Inferior parietal cortex (tissue), 1 donor: ENCODE measurements at regions not wholly inside any gene's neighbourhood (a gene's known extent, or its start where the extent isn't known, plus 50 kb on each side); places are given as distances from the start of the nearest gene placed in this dataset.

ENCODE experiments used
- DNase-seq: peaks from one replicate; pipeline ENCODE4 v3.0.0-alpha.2; 2016; ENCODE audit errors: extremely low spot score

DNA sequence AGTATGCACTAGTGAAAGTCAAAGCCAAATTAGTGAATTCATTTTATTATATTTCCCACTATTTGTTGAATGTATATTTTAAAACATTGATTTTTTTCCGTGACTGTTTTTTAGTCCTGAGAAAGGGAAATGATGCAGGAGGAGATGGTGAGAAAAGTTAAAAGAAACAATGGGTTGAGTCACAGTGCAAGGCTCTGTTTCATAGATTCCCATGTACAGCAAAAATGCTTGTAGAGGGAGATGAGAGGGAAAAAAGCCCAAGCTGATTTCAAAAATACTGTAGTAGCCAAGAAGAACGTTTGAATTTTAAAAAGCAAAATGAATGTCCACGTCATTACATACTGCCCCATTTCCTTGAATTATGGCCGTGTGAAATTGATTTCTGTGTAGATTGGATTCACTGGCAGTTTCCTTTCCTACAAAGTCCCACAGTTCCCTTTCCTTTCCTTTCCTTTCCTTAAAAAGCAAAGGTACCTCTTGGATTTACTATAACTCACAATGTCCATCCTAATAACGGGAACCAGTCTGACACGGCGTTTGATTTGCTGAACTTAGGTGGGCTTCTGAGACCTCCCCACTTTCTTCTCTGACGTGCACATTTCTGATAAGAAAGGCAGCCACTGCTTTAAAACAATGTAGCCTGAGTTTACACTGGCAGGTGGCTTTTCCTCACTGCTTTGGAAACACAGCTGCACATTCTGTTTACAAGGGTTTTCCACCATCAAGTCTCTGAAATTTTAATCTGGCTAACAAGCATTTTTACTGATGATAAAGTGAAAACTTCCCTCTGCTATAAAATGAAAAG is 63.7 kb downstream of the SPCS3 start:
- no peak for DNase-seq

DNA sequence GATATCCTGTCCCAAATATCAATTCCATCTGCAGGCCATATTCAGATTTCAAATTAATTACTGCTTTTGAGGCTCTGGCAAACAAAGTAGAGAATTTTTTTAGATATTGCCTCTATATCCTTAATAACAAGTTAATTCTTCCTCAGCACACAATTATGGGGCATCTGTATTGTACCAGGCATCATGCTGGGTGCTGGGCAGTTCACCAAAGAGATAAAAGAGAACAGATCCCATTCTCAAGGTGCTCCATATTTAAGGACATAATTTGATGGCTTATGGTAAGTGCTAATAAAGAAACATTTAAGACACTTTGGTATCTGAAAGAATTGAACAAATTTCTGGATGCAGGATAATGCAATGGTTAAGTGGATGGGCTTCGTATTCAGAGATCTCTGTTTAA is 65.8 kb downstream of the SPCS3 start:
- no peak for DNase-seq

DNA sequence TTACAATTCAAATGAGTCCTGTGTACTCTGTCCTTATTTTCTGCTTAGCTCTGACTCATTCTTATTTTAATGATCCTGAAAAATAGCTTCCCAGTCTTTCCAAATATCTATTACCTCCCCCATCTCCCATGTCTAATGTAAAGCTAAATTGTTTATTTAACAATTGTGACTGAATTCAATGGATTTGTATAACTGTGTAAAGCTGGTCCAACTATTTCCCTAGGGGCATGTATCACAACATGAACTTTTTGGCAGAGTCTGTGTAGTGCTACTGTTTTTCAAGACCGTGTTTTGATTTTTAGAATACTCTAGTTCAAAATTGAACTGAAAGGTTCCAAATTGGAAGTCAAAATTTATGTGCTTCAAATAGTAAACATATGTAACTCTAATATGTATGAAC is 67.8 kb downstream of the SPCS3 start:
- DNase-seq = no peak

DNA sequence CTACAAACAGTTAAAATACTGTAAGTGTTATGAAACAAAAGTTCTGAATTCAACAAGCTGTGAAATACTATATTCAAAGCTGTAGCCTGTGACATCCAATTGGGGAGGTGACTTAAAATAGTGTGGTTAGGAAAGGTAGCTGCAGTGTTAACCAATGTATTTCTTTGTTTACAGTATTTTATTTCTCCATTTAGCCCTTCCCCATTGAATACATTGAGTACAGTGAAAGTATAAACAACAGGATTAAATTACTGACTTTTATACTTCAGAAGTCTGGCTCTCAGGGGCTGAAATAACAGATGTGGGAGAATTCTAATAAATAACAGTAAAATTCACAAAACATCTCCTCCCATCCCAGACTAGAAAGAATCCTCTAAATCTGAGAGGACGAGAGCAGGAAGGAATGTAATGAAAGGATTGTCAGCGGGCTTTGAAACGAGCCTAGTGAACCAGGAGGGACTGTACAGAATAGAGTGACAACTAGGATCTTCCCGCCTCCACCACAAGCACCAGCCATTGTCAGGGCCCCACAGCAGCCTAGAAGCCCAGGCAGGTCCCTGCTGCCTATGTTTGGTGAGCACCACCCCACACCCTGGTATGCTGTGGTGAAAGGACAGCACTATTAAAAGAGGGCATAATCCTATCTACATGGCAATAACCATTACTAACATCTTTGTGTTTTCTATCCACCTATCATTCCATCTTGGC is 73.7 kb downstream of the SPCS3 start:
- no peak for DNase-seq

DNA sequence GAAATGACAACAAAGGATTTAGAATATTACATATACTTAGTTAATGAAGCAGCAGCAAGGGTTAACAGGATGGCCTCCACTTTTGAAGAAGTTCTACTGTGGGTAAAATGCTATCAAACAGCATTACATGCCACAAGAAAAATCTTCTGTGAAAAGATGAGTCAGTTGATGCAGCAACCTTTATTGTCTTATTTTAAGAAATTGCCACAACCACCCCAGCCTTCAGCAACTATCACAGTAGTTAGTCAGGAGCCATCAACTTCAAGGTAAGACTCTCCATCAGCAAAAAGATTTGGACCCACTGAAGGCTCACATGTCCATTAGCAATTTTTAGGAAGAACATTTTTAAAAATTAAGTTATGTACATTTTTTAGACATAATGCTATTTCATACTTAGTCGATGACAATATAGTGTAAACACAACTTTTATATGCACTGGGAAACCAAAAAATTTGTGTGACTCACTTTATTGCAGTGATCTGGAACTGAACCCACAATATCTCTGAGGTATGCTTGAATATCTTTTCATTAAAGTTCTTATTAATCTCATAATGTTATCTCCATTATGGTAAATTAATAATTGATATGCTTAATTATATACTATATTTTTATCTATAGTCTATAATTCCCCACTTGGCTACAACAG is 81.2 kb downstream of the SPCS3 start:
- DNase-seq = no peak

DNA sequence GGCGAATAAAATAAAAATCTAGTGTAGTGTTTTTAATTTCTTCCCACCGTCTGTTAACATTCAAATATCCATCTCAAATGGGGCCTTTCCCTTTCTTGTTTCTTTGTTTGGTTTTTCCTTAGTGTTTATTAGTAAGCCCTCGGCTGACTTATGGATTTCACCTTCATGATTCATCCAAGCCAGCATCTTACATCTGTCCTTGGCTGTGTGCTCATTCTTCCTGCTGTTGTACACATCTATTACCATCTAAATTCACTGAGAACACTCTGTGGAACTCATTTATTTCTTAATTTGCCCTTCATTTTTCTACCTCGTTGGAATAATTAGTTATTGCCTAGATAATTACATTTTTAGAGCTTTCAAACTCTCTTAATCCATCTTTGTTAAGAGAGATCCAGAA is 84.9 kb downstream of the SPCS3 start:
- DNase-seq = no peak

DNA sequence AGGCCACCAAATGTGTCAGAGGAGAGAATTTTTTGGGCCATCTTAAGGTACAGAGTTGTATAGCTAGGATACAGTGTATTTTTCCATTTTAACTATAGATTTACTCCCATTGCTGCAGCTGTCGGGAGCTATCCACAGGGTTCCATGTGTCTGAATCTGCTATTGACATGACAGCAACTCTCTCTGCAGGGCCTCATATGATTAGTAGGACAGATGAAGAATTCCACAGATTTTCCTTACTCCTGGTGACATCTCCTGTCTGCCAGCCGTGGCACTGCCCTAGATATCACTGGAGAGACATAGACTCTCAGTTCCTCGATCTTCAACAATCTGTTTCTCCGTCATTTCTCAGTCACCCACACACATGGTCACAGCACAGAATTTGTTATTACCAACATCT is 86.5 kb downstream of the SPCS3 start:
- DNase-seq = no peak

DNA sequence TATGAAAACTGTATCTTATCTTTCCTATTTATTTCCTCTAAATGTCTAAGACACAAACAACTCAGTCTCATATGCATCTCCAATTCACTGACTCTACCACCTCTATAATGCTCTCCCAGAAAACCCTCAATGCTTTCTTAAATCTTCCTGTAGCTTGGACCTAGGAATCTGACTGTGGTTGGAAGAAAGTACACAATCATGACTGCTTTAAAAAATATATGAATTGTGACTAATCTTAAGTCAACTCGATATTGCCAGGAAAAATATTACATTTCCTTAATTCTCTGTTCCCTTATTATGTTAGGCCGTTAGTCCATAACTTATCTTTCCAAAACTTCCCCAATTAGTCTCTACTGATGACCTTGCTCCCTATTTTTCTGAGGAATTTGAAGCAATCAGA is 87.0 kb downstream of the SPCS3 start:
- DNase-seq = no peak

DNA sequence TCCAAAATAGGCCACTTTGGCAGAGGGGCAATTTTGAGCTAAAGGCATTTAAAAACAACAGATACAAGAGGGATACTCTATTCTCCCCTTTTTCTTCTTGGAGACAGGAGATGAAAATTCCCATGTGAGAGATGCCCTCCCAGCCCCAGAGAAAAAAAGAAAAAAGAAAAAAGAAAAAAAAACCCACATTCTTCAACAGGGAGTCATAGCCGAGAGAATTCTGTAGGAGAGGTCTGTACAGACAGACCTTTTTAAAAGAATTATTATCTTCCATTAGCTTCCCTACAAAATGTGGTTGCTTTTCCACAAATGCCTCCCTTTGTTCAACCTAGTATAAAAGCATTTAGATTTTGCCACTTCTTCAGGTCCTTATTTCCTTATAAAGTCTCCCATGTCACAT is 89.9 kb downstream of the SPCS3 start:
- no peak for DNase-seq

DNA sequence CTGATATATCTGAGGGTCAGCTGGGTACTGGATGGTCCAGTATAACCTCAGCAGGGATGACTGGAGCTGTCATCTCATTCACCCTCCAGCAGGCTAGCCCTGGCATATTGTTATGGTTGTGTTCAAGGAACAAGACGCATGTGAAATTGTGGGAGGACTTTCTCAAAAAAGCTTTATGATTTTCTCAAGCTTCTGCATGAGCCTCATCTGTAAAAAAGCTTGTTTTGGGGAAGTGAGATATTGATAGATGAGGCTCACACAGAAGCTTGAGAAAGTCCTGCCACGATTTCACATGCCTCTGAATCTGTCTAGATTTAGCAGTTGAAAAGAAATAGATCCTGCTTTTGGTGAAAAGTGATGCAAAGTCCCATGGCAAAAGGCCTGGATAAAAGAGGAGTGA is 93.4 kb downstream of the SPCS3 start:
- DNase-seq = no peak

DNA sequence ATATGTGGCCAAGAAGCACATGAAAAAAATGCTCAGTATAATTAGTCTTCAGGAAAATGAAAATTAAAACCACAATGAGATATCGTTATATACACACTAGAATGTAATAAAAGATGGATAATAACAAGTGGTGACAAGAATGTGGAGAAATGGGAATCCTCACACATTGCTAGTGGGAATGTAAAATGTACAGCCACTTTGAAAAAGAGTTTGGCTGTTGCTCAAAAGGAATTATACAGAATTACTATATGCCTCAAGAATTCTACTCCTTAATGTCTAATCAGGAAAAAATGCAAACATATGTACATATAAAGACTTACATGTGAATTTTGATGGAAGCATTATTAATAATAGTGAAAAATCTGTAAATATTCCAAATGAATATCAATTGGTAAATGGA is 102.2 kb downstream of the SPCS3 start:
- DNase-seq = no peak

DNA sequence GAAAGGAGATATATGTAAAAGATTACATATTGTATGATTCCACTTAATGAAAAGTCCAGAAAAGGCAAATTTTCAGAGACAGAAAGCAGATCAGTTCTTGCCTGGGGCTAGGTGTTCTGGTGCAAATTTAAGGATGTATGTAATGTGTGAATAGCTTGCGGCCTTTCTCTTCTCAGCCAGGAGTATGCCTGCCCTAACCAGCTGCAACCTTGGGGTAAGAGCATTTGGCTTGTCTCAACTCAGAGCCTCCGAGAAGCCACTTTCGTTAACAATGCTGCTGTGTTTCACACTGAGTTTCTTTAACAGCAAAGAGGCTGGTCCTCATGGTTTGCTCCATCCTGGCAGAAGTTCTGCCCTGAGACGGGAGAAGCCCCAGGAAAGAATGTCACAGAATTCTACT is 102.7 kb downstream of the SPCS3 start:
- no peak for DNase-seq

DNA sequence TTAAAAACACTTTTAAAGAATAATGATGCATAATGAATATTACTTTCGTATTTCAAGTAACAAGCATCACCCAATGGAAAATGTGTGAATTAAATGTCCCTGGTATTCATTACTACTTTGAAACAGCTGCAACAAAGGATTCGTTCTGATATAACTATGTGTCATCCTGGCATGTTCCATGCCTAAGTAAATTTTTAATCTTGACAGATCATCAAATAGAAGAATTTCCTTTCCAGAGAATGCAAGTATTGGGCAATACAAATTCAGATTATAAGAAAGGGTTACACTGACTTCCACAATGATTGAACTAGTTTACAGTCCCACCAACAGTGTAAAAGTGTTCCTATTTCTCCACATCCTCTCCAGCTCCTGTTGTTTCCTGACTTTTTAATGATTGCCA is 105.3 kb downstream of the SPCS3 start:
- DNase-seq = no peak

DNA sequence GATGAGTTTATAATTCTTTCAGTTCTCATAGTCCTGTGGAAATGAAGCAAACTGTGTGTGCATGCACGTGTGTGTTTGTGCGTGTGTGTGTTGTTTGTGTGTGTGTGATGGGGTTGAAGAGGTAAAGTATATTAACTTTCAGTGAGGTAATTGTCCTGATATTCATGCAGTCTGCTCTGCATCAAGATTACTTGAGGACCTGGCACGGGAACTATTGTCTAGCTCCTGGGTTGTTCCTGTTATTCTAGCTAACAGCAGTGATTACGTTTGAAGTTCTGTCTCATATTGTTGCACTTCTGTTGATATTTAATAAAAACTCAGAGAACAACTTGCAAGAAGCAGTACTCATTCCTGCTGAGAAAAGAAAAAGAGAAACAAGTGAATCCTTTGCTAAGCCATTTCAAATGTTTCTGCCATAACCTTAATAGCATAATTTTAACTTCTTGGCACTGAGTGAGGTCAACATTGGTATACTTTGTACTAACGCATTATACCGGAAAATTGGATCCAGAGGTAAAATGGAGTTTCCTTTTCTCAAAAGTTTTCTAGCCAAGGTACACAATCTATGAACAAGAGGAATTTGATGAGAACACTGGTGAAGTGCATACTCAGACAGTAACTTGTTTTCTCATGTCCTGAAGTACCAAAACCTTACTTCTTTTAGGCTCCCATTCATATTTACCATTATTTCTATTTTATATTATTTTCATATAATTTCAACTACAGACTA is 113.2 kb downstream of the SPCS3 start:
- DNase-seq = no peak

DNA sequence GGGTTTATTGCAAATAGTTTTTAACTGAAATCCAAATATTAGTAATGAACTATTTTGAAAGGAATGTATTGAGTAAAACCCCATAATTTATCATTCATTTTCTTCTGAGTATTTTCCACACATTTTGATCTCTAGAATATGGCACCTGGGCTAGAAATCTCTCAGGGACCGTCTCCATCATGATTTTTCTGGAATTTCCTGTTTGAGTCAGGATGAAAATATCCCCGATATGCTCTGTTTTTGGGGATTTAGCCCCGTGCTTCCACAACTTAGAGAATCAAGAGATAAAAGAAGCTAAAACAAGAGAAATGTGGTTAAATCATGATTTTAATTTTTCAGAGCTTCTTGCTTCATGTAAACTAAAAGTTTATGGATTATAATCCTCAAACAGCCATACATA is 114.2 kb downstream of the SPCS3 start:
- DNase-seq = no peak

DNA sequence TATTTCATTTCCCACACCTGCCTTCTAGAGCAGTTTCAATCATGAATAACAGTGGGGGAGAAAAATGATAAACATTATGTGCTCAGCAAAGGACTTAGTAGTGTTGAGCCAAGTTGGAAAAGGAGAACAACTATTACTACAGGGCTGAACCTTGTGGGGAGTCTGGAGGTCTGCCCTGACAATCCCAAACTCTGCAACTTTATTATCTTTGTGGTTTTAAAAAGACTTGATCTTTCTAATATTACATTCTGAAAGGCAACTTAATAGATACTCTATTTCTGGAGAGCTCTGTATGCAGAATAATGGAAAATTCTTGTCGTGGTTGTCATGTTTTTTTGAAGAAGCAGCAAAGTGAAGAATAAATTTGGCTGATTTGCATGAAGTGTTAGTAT is 116.1 kb downstream of the SPCS3 start:
- no peak for DNase-seq

DNA sequence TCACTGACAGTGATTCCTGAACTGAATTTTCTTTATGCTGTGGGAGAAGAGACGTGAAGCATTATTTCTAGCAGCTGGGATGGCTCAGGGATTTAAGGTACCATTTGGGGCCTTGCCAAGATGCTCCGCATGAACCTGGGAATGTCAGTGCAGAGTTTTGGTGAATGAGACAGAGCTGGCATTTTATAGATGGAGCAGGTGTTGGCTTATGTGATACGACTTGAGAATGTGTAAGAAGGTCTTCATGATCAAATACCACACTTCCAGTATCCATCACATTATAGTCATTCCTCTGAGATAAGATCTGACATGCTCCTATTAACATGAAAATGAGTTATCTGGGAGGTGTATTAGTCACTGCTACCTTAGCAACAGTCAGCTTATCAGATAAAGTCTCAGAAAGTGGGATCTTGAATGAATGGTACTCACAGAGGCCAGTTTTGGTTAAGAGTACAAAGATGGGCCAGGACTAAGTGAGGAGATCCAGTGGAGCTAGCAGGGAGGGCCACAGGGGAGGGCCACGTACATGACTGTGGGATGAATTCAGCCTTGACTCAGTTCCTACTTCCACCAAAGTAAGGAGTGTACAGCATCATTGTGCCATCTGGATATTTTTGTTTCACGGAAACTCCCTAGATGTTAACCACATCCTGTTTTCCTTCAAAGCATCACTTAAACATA is 116.7 kb downstream of the SPCS3 start:
- no peak for DNase-seq

DNA sequence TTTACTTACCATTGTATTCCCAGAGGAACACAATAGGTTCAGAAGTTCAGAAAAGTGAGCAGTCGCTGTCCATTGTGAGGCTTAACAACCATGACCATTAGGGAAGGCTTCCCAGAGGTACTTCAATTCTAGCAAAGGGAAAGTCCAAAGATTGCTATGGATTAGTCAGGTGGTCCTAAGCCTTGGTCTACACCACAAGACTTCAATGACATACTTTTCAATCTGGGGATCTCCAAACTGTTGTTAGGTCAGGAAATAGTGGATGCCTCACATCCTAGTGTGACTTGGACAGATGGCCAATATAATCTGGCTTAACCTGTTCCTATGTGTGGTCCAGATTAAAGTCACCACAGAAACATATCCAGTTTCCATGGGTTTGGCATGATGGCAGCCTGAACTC is 118.0 kb downstream of the SPCS3 start:
- no peak for DNase-seq

DNA sequence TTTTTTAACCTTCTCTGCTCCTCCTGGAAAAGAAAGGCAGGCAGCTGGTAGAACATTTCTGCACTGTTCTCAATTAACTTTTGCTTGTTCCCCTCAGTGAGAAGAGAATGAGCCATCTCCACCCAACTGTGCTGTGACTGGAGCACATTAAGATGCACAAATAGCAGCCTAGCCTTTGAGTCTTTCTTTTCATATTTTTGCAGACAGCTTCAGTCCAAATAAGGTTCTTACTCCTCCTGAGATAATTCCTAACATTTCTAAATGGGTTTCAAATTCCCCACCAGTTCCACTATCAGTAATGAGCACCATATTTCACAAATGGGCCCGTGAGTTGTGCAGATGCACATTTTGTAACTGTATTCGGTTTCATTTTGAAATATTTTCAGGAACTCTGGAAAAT is 118.6 kb downstream of the SPCS3 start:
- DNase-seq = no peak

DNA sequence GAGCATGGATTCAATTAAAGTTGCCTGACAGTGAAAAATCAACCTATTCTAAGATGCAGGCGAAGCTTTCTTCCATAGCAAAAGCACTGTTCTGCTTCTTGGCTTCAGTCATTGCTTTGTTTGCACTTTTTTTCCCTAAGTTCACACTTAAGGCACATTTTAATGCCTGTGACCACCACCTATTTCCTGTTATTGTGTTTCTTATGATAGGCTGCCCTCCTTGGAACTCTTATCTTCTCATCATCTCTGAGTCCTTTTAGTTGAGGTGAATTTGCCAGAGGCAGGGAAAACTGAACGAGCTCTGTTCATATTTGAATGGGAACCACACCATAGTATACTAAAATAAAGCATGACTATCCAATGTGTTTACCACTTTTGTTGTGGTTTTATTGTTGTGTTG is 119.8 kb downstream of the SPCS3 start:
- no peak for DNase-seq

DNA sequence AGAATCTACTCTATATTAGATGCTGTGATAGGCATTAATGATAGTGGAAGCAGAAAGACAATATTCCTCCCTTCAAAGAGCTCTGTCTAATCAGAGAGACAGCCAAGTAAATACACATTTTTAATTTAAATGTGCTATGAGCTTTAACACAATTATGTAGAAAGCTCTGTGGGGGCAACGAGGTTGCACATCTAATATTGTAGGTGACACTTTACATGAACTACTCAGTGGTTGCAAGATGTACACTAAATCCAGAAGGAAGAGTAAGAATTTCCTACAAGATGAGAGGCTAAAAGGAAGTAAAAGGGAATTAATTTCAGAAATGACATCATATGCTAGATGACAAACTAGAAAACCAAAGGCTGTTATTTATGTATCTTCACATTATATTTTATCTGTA is 120.9 kb downstream of the SPCS3 start:
- DNase-seq = no peak

DNA sequence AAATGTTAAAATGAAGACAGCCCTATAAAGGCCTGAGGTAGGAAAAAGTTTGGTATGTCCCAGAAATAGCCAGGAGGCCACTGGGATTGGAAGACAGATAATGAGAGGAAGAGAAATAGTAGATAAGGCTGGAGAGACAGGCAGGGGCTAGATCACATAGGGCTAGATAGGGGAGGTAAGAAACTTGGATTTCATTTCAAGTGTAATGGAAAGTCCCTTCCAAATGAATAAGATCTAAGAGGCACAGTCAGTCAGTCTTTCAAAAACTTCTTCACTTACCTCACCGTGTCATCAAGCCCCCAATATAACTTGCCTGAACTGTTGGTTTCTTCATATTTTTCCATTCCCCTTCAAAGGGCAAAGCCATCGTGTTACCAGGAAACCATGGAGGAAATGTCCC is 121.8 kb downstream of the SPCS3 start:
- DNase-seq = no peak
